Smooth muscle cell (in vitro differentiated cells): ENCODE measurements at regions not wholly inside any gene's neighbourhood (a gene's known extent, or its start where the extent isn't known, plus 50 kb on each side); places are given as distances from the start of the nearest gene placed in this dataset.
A peak's percentile ranks its signal among the peaks of the same experiment; 100 is the strongest.

Source experiments
- DNase-seq: peaks from one replicate; lab custom pipeline; 2025; ENCODE audit not compliant: unreplicated experiment; lab: John Stamatoyannopoulos, UW
- H2AFZ ChIP-seq: fragments of 200-600 bp; sonication (generic); 2 replicates; pipeline ENCODE4 v1.6.0; 2016; ENCODE audit warnings: antibody characterized with exemption, low read depth, mild to moderate bottlenecking
- H3F3A ChIP-seq: fragments of 200-600 bp; sonication (generic); 2 replicates; pipeline ENCODE4 v1.6.0; 2017; ENCODE audit warnings: antibody characterized with exemption, low read depth
- H3K27ac ChIP-seq: fragments of 200-600 bp; sonication (generic); 2 replicates; pipeline ENCODE4 v1.5.1; 2016; ENCODE audit warnings: low read depth, mild to moderate bottlenecking
- H3K27me3 ChIP-seq: fragments of 200-600 bp; sonication (generic); 2 replicates; pipeline ENCODE4 v1.6.1; 2016; ENCODE audit warnings: low read depth, mild to moderate bottlenecking
- H3K36me3 ChIP-seq: fragments of 200-600 bp; sonication (generic); 2 replicates; pipeline ENCODE4 v1.5.1; 2016; ENCODE audit warnings: low read depth
- H3K4me1 ChIP-seq: fragments of 200-600 bp; sonication (generic); 2 replicates; pipeline ENCODE4 v1.5.1; 2016; ENCODE audit warnings: low read depth
- H3K4me2 ChIP-seq: fragments of 200-600 bp; sonication (generic); 2 replicates; pipeline ENCODE4 v1.6.0; 2016; ENCODE audit warnings: mild to moderate bottlenecking
- H3K4me3 ChIP-seq: fragments of 200-600 bp; sonication (generic); 2 replicates; pipeline ENCODE4 v1.5.1; 2016; ENCODE audit warnings: mild to moderate bottlenecking
- H3K79me2 ChIP-seq: fragments of 200-600 bp; sonication (generic); 2 replicates; pipeline ENCODE4 v1.6.0; 2016; ENCODE audit warnings: low read depth, mild to moderate bottlenecking
- H3K9ac ChIP-seq: fragments of 200-600 bp; sonication (generic); 2 replicates; pipeline ENCODE4 v1.6.0; 2016; ENCODE audit warnings: low read depth
- H3K9me3 ChIP-seq: fragments of 200-600 bp; sonication (generic); replicated peaks from 2 replicates; pipeline ENCODE4 v1.5.1; 2016; ENCODE audit warnings: low read depth
- H4K20me1 ChIP-seq: fragments of 200-600 bp; sonication (generic); 2 replicates; pipeline ENCODE4 v1.6.0; 2016; ENCODE audit warnings: low read depth
- WGBS: methylation state at CpG from one replicate; pipeline ENCODE4 v1.1.7; 2016; ENCODE audit warnings: low lambda C conversion rate; 5-methylcytosine and 5-hydroxymethylcytosine counted together
- TF ChIP-seq, protein P1 (sequence below): fragments of 200-600 bp; sonication (generic); IDR thresholded peaks from 2 replicates; pipeline ENCODE4 v1.5.1; 2017; ENCODE audit warnings: borderline replicate concordance, mild to moderate bottlenecking, antibody characterized with exemption; ENCODE audit not compliant: insufficient read depth, poor library complexity, severe bottlenecking

DNA sequence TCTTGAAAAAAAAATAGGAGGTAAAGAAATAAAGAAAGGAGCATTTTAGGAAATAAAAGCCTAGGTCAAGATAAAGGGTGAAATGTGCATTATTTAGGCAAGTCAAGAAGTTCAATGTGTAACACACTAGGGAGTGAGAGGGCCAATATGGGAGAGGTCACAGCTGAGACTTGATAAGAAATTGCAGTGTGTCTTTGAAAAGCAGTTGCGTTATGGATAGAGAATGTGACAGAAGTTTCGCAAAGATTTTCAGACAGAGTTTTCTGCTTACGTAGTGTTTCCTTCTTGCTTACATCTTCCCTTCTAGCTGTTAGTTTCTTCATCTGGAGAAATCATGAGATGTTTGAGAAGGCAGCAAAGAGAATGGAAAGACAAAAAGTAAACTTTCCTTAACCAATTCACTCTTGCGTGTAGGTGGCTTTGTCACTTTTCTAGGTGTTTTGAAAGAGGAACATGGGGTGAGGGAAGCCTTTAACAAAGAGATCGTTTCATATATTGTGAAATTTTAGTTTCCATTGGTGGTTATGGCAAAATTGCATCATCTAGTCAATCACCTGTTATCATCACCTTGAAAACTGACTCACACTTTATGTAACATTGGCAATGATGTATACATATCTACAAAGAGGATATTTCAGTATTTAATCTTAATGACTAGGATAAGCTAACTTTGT is 975.5 kb downstream of the OLFM4 start:
- no peak overlapping the region for H3K4me2 ChIP-seq
- H4K20me1 ChIP-seq, result no peaks in the 10 kb centered on the region
- no peak overlapping the region for H2AFZ ChIP-seq
- H3K9me3 ChIP-seq, result no peaks in the 10 kb centered on the region
- no peaks in the 10 kb centered on the region for H3K79me2 ChIP-seq
- H3K4me1 ChIP-seq, result no peaks in the 10 kb centered on the region
- no peaks in the 10 kb centered on the region for H3K36me3 ChIP-seq
- H3K4me3 ChIP-seq, result no peak overlapping the region
- H3K27ac ChIP-seq, result no peak overlapping the region
- no peak overlapping the region for H3K9ac ChIP-seq
- WGBS, result 71% methylated on average over 5 of the region's 5 CpGs
- TF ChIP-seq, protein P1, sequence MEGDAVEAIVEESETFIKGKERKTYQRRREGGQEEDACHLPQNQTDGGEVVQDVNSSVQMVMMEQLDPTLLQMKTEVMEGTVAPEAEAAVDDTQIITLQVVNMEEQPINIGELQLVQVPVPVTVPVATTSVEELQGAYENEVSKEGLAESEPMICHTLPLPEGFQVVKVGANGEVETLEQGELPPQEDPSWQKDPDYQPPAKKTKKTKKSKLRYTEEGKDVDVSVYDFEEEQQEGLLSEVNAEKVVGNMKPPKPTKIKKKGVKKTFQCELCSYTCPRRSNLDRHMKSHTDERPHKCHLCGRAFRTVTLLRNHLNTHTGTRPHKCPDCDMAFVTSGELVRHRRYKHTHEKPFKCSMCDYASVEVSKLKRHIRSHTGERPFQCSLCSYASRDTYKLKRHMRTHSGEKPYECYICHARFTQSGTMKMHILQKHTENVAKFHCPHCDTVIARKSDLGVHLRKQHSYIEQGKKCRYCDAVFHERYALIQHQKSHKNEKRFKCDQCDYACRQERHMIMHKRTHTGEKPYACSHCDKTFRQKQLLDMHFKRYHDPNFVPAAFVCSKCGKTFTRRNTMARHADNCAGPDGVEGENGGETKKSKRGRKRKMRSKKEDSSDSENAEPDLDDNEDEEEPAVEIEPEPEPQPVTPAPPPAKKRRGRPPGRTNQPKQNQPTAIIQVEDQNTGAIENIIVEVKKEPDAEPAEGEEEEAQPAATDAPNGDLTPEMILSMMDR, result no peak
- no peak for DNase-seq
- no peaks in the 10 kb centered on the region for H3K27me3 ChIP-seq
- H3F3A ChIP-seq, result no peaks in the 10 kb centered on the region

DNA sequence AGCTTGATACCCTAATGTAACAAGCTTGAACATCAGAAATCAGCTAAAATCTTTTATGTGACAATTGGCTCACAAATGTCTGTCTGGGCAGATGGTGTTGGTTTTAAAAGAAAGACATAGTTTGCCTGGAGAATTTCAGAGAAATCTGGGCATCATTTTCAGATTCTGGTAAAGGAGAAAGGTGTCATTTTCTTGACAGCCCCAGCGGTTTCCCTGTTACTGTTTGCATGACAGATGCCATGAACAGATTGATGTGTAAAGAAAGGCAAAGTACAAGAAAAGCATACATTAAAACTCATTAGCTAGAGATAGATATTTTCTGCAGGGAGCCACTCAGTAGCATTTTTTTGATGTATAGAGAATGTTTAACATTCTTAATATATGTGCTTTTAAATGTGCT is 987.9 kb downstream of the OLFM4 start:
- H3K4me2 ChIP-seq, result no peak overlapping the region
- TF ChIP-seq, protein P1, result no peak
- H3K4me3 ChIP-seq, result no peak overlapping the region
- no peak overlapping the region for H2AFZ ChIP-seq
- 94% methylated on average over 1 of the region's 1 CpG for WGBS
- H3K27ac ChIP-seq, result no peak overlapping the region
- H4K20me1 ChIP-seq, result no peaks in the 10 kb centered on the region
- no peaks in the 10 kb centered on the region for H3K79me2 ChIP-seq
- H3K36me3 ChIP-seq, result no peaks in the 10 kb centered on the region
- no peaks in the 10 kb centered on the region for H3K4me1 ChIP-seq
- no peaks in the 10 kb centered on the region for H3F3A ChIP-seq
- H3K9me3 ChIP-seq, result no peaks in the 10 kb centered on the region
- H3K27me3 ChIP-seq, result no peaks in the 10 kb centered on the region
- H3K9ac ChIP-seq, result no peak overlapping the region
- no peak for DNase-seq

- Histone ChIP-seq H3K27me3 (no peaks in the 10 kb centered on the region), H3K4me3 (no peak overlapping the region), H3K4me2 (no peak overlapping the region), H3K9ac (no peak overlapping the region), H3K4me1 (no peaks in the 10 kb centered on the region), H3K27ac (no peak overlapping the region), H3K36me3 (no peaks in the 10 kb centered on the region), H2AFZ (no peak overlapping the region), H4K20me1 (no peaks in the 10 kb centered on the region), H3K79me2 (no peaks in the 10 kb centered on the region), H3K9me3 (no peaks in the 10 kb centered on the region), H3F3A (no peaks in the 10 kb centered on the region)
- DNase-seq, result no peak
- WGBS, result 80% methylated on average over 3 of the region's 3 CpGs
- TF ChIP-seq, protein P1, result no peak
Measured at GRCh38 chr13:54018485-54018884, 989.9 kb downstream of the OLFM4 start.

DNA sequence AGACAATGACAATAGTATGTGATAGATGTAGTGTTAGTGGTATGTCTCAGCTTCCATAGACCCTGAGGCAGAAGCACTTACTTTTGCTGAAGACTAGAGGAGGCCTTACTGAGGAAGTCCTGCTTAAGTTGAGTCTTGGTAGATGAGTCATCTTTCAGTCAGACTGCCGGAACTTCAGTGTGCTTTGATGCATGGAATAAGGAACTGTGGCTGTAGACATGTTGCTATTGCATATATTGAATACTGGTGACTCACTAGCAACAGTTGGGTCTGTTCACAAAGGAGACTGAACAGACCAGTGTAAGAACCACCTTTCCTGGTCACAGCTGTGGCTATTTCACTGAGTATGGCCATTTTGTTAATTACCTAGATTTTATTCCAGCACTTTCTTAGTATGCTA is 1000.6 kb downstream of the OLFM4 start:
- WGBS, result 6% methylated on average over 1 of the region's 1 CpG
- DNase-seq, result no peak

More for the DNA sequence above, 1000.6 kb downstream of the OLFM4 start:
- Histone ChIP-seq H3K36me3 (no peaks in the 10 kb centered on the region), H3K4me1 (peaks cover 7% of the 10 kb centered on the region), H2AFZ (peak overlapping the region; percentile 70), H4K20me1 (no peaks in the 10 kb centered on the region), H3K9me3 (no peaks in the 10 kb centered on the region), H3F3A (no peaks in the 10 kb centered on the region), H3K27me3 (no peaks in the 10 kb centered on the region), H3K9ac (no peak overlapping the region), H3K27ac (peak overlapping the region; percentile 85), H3K4me2 (peak overlapping the region; percentile 53), H3K4me3 (no peak overlapping the region), H3K79me2 (no peaks in the 10 kb centered on the region)
- TF ChIP-seq, protein P1, result no peak
